Stimulated activated naive B cell treated with anti-CD40 and anti-IgM and Interleukin-4, amounts not matched to agents 10 μg/mL and 1 μg/mL and 100 μg/mL, for 72 hours (primary cell): ENCODE measurements at regions not wholly inside any gene's neighbourhood (a gene's known extent, or its start where the extent isn't known, plus 50 kb on each side); places are given as distances from the start of the nearest gene placed in this dataset.
A peak's percentile ranks its signal among the peaks of the same experiment; 100 is the strongest.
"Not testable (repeated sequence)": the region's sequence is repeated elsewhere in the genome, so short reads cannot be mapped to it uniquely, and the experiment has no call there.

Experiments used
- ATAC-seq, 2 donors: fragments of 150-1000 bp; cut with Tn5 transposase; replicated peaks; 2 replicates each; pipeline ENCODE4 v1.10.0; 2021; ENCODE audit warnings: moderate library complexity in 1 of 2
- DNase-seq: peaks from one replicate; pipeline ENCODE4 v3.0.0; 2021
- H3K27ac Mint-ChIP-seq: one replicate; pipeline ENCODE4 v1.8.0; 2022; ENCODE audit warnings: mild to moderate bottlenecking, mixed read lengths
- H3K27me3 Mint-ChIP-seq, 2 donors: one replicate each; pipeline ENCODE4 v1.8.0; 2022; ENCODE audit warnings: mixed read lengths in 2 of 2
- H3K36me3 Mint-ChIP-seq, 2 donors: one replicate each; pipeline ENCODE4 v1.8.0; 2022; ENCODE audit warnings: mixed read lengths in 2 of 2, mild to moderate bottlenecking in 1 of 2
- H3K4me1 Mint-ChIP-seq, 2 donors: one replicate each; pipeline ENCODE4 v1.8.0; 2022; ENCODE audit warnings: mixed read lengths in 2 of 2, mild to moderate bottlenecking in 1 of 2
- H3K4me3 Mint-ChIP-seq, 2 donors: one replicate each; pipeline ENCODE4 v1.8.0; 2022; ENCODE audit warnings: mild to moderate bottlenecking in 2 of 2, mixed read lengths in 2 of 2, moderate library complexity in 1 of 2
- H3K9me3 Mint-ChIP-seq, 2 donors: one replicate each; pipeline ENCODE4 v1.8.0; 2022; ENCODE audit warnings: mixed read lengths in 2 of 2, mild to moderate bottlenecking in 1 of 2

DNA sequence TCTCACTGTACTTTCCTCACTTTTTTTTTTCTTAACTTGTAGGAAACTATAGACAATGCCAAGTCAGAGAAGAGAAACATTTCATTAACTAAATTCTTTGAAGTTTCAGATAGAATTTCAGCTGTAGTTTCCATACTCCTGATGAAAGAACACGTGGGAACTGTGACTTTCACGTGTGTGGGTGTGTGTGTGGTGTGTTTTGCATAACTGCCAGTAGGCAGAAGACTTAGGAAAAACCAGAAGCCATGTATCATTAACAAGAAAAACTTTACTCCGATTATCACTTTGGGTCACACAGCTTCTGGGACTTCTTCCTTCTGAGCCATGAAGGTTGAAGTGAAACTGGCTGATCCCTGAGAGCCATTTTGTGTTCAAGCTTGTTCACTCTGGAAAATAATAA, 483.3 kb downstream of the TFAP2B start:
- no peaks in the 10 kb centered on the region for H3K4me1 Mint-ChIP-seq
- no peak for DNase-seq
- no peaks in the 10 kb centered on the region for H3K27me3 Mint-ChIP-seq
- H3K36me3 Mint-ChIP-seq: no peaks in the 10 kb centered on the region
- no peaks in the 10 kb centered on the region for H3K9me3 Mint-ChIP-seq
- H3K4me3 Mint-ChIP-seq: no peak overlapping the region
- no peak for ATAC-seq
- H3K27ac Mint-ChIP-seq: no peak overlapping the region

DNA sequence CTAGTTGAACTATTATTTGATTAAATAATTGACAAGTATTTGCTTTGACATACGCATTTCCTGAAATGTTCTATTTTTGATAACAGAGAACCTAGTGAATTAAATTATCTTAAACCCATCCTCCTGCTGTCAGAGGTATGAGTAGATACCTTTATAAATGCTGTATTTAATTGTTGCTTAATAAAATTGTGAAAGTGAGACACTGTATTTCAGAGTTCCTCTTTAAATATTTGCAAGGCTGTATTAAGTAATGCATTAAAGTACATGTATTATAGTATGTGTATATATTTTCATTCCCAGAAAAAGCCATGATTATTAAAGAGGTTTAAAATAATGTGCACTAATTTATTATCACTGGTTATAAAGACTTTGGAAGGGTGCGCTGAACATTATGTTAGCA, 483.8 kb downstream of the TFAP2B start:
- no peaks in the 10 kb centered on the region for H3K36me3 Mint-ChIP-seq
- DNase-seq: no peak
- no peaks in the 10 kb centered on the region for H3K27me3 Mint-ChIP-seq

DNA sequence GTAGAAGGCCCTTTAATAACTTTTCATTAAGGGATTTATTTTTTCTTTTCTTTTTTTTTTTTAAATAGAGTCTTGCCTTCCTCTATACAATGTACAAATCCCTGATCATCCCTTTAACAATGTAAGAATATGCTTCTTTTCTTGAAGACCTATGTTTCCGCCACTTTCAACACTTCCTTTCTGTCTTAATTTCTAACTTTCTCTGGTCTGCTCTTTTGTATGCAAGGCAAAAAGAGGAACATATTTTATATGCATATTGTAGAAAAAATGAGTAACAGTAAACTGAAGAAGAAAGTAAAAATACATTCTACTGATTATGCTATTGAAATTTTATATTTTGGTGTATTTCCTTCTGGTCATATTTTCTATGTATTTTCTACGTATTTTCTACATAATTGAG, 484.7 kb downstream of the TFAP2B start:
- ATAC-seq: no peak

More for the DNA sequence above, 483.8 kb downstream of the TFAP2B start:
- Mint-ChIP-seq H3K4me3 (no peak overlapping the region), H3K4me1 (no peaks in the 10 kb centered on the region), H3K27ac (no peak overlapping the region), H3K9me3 (no peaks in the 10 kb centered on the region)
- no peak for ATAC-seq

DNA sequence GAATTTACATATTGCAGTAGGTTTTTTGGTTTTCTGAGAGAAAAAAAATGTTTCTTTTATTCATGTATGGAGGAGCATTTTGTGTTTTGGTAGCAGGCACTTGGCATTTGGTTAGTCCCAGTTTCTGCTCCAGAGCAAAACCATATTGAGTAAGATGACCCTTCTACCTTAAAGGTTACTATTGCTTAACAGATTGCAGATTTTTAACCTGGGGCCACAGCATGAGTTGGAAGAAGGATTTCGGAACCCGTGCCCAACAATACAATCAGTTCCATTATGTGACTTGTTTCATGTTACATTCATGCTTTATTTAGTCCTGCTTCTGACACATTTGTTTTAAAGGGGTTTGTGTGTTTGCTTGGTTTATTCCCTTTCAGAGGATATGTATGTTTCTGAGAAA, 496.3 kb downstream of the TFAP2B start:
- Mint-ChIP-seq H3K4me3 (no peak overlapping the region), H3K27me3 (no peaks in the 10 kb centered on the region), H3K36me3 (no peaks in the 10 kb centered on the region), H3K27ac (no peak overlapping the region), H3K4me1 (no peaks in the 10 kb centered on the region), H3K9me3 (no peaks in the 10 kb centered on the region)
- ATAC-seq (no peak), DNase-seq (no peak)

More for the DNA sequence above, 484.7 kb downstream of the TFAP2B start:
- H3K9me3 Mint-ChIP-seq: no peaks in the 10 kb centered on the region
- H3K4me3 Mint-ChIP-seq: no peak overlapping the region
- no peaks in the 10 kb centered on the region for H3K27me3 Mint-ChIP-seq
- no peaks in the 10 kb centered on the region for H3K36me3 Mint-ChIP-seq
- DNase-seq: no peak
- H3K27ac Mint-ChIP-seq: no peak overlapping the region
- no peaks in the 10 kb centered on the region for H3K4me1 Mint-ChIP-seq

DNA sequence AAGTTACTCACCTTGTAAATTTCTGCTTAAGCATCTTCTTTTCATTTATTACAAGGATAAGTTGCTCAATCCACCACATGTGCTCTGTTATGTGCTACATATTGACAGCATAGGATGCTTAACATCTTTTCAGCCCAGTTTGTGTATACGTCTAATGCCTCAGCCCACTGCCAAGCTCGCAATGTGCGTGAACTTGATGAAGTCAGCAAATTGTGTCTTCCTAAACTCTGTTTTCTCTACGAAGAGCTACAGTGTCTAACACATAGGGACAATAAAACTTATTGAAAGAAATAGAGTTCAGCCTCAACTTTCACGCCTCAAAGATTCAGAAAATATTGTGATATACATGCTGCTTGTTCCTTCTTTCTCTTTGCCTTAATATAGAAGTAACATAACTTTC, 500.0 kb downstream of the TFAP2B start:
- ATAC-seq: no peak
- peaks cover 0 to 5% of the 10 kb centered on the region in 2 donors for H3K9me3 Mint-ChIP-seq

DNA sequence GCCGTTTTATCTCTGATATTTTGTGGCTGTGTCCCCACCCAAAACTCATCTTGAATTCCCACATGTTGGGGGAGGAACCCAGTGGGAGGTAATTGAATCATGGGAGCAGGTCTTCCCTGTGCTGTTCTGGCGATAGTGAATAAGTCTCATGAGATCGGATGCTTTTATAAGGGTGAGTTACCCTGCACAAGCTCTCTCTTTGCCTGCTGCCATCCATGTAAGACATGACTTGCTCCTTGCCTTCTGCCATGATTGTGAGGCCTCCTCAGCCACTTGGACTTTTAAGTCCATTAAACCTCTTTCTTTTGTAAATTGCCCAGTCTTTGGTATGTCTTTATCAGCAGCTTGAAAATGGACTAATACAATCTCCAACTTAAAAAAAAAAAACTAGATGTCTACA, 502.8 kb downstream of the TFAP2B start:
- not testable (repeated sequence) for H3K4me3 Mint-ChIP-seq, ATAC-seq, H3K27me3 Mint-ChIP-seq, H3K4me1 Mint-ChIP-seq, H3K9me3 Mint-ChIP-seq, H3K36me3 Mint-ChIP-seq, DNase-seq, H3K27ac Mint-ChIP-seq

More for the DNA sequence above, 500.0 kb downstream of the TFAP2B start:
- DNase-seq: no peak
- H3K4me1 Mint-ChIP-seq: no peaks in the 10 kb centered on the region
- no peaks in the 10 kb centered on the region for H3K36me3 Mint-ChIP-seq
- no peaks in the 10 kb centered on the region for H3K27me3 Mint-ChIP-seq
- H3K27ac Mint-ChIP-seq: no peak overlapping the region
- H3K4me3 Mint-ChIP-seq: no peak overlapping the region

DNA sequence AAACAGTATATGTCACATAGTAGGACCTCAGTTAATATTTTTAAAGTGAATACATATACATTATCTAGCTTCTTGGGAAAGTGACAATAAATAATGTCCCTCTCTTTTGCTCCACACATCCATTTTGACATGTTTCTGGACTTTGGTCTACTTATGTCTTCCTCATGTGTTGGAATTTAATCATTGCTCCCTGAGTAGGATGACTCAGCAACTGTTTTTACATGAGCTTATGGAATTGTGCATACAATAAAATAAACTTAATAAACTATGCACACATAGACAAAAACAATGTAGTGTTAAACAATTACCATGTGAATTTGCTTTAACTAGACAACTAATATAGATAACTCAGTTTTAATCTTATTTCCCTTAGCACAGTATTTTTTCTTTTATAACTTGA, 503.8 kb downstream of the TFAP2B start:
- Mint-ChIP-seq H3K36me3 (no peaks in the 10 kb centered on the region), H3K4me1 (no peaks in the 10 kb centered on the region), H3K9me3 (peaks cover 0 to 5% of the 10 kb centered on the region in 2 donors), H3K27me3 (no peaks in the 10 kb centered on the region), H3K27ac (no peak overlapping the region), H3K4me3 (no peak overlapping the region)
- DNase-seq: no peak
- no peak for ATAC-seq

DNA sequence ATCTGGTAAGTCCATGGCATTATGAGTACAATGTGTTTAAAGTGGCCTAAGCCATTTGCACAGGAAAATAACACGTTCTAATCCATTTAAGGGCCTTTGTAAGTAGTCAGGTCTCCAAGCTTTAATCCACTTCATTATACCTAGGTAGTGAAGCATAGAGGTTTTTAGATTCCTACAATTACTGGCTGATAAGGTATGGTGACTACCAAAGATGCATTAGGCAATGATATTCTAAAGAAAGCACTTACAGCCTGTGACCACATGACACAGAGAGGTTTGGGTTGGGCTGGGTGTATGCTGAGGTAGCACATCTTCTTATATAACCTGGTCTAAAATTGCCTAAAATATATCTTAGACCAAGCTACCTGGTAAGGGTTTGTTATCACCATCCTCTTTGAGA, 504.4 kb downstream of the TFAP2B start:
- ATAC-seq: no peak
- DNase-seq: no peak
- Mint-ChIP-seq H3K27ac (no peak overlapping the region), H3K9me3 (peaks cover 0 to 5% of the 10 kb centered on the region in 2 donors), H3K4me3 (no peak overlapping the region), H3K4me1 (no peaks in the 10 kb centered on the region), H3K36me3 (no peaks in the 10 kb centered on the region), H3K27me3 (no peaks in the 10 kb centered on the region)

DNA sequence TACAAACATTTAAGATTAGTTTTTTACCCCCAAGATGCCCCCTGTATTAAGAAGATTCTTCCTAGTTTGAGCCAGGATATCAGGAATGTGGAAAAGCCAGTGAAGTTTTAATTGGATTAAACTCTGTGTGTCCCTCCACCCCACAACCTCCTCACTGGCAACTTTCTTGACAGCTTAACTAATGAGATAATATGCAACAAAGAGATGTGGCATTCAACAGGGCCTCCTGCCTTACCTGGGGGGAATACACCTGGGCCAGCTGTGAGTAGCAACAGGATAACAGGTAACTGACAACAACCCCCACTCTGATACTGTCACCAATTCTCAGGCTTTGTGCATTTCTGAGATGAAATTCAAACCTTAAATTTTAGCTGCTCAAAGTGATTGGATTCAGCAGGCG, 512.3 kb downstream of the TFAP2B start:
- Mint-ChIP-seq H3K36me3 (no peaks in the 10 kb centered on the region), H3K9me3 (peaks cover 0 to 1% of the 10 kb centered on the region in 2 donors), H3K27ac (no peak overlapping the region), H3K4me1 (no peaks in the 10 kb centered on the region), H3K4me3 (no peak overlapping the region), H3K27me3 (no peaks in the 10 kb centered on the region)
- DNase-seq: no peak
- no peak for ATAC-seq

DNA sequence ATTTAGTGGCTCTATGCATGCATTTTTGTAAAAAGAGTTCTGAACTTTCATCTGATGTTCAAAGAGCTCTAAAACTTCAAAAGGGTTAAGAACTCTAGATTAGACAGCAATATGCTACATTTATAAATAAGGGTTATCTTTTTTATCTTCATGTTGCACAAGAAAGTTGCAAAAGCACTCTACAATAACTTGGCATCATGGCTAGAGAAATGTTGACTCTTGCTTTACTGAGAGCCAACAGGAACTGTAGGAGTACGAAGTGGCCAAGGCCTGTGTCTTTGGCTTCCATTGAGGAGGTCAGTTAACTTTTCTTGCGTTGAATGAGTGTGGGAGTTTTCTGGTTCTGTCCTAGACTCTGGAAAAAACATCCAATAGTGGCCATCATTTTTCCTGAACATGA, 516.9 kb downstream of the TFAP2B start:
- no peaks in the 10 kb centered on the region for H3K9me3 Mint-ChIP-seq
- no peaks in the 10 kb centered on the region for H3K4me1 Mint-ChIP-seq
- ATAC-seq: no peak
- no peak for DNase-seq
- no peaks in the 10 kb centered on the region for H3K27me3 Mint-ChIP-seq
- H3K27ac Mint-ChIP-seq: no peak overlapping the region
- H3K36me3 Mint-ChIP-seq: no peaks in the 10 kb centered on the region
- H3K4me3 Mint-ChIP-seq: no peak overlapping the region

DNA sequence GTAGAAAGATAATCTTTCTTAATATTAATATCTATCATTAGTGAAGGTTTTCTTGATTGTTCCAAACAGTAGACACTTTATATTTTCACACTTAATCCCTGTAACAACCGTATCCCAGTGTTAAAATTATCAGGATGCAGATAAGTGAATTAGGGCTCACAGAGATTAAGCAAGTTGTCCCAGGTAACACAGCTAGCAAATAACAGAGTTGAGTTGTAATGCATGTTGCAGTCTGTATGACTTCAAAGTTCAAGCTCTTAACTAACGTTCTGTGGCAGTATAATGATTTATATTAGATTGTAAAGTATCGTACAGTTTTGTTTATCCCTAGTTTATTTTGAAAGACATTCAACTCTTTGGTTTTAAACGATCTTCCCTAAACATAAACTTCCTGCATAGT, 517.5 kb downstream of the TFAP2B start:
- Mint-ChIP-seq H3K27ac (no peak overlapping the region), H3K4me3 (no peak overlapping the region), H3K27me3 (no peaks in the 10 kb centered on the region), H3K36me3 (no peaks in the 10 kb centered on the region), H3K4me1 (no peaks in the 10 kb centered on the region), H3K9me3 (no peaks in the 10 kb centered on the region)
- ATAC-seq (no peak), DNase-seq (no peak)

DNA sequence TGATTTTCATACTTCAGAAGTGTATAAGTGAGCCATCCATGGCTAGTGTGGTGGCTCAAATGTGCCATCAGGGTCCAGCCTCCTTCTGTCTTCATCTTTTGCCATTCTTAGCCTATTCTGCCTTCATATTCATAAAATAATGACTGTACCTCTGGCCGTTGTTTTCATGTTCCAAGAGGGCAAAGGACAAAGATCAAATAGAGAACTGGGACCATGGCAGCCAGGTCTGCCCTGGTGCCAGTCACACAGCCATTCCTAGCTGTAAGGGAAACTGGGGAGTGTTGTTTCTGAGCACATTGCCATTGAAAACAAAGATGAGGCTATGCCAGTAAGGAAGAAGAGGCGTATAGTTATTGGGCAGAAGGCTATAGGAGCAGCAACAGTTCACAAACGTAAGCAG, 518.6 kb downstream of the TFAP2B start:
- Mint-ChIP-seq H3K4me3 (no peak overlapping the region), H3K27ac (no peak overlapping the region), H3K9me3 (no peaks in the 10 kb centered on the region), H3K36me3 (no peaks in the 10 kb centered on the region), H3K4me1 (no peaks in the 10 kb centered on the region), H3K27me3 (no peaks in the 10 kb centered on the region)
- no peak for DNase-seq
- ATAC-seq: no peak

DNA sequence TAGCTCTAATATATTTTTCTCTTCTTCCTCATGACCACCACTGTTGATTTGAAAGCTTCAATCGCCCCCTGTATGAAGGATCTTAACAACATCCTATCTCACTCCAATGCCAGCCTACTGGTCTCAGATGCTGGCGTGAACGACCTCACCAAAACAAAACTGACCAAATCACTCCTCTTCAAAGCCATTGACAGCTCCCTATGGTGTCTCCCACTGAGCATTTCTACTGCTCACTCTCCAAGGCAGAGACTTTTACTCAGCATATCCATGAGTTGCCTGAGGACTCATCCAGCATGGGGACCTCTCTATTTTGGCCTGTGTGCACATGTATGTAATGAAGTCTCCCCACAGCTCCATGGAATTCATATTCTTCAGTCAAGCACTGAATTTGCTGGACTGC, 520.4 kb downstream of the TFAP2B start:
- ATAC-seq (peak in 1 of 2 donors; percentile 14), DNase-seq (no peak)
- H3K27ac Mint-ChIP-seq: no peak overlapping the region
- no peaks in the 10 kb centered on the region for H3K4me1 Mint-ChIP-seq
- H3K27me3 Mint-ChIP-seq: no peaks in the 10 kb centered on the region
- H3K4me3 Mint-ChIP-seq: no peak overlapping the region
- no peaks in the 10 kb centered on the region for H3K36me3 Mint-ChIP-seq
- no peaks in the 10 kb centered on the region for H3K9me3 Mint-ChIP-seq

DNA sequence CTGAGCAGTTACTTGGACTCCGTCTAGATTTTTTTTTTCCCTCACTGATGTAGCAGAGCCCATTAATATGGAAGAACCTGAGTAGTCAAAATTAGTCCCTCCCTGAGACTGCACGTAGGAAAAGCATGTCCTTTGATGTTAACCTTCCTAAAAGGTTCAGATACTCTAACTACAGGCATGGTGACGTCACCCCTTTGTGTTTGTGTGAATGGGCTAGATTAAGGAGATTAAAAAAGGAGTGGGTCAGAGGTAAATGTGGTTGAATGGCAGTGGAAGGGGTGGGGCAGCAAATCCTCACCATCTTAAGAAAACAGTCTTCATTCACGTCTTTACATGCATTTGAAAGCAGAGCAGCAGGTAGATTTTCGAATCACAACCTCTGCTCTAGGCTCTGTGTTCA, 521.1 kb downstream of the TFAP2B start:
- Mint-ChIP-seq H3K27me3 (no peaks in the 10 kb centered on the region), H3K4me3 (no peak overlapping the region), H3K27ac (no peak overlapping the region), H3K9me3 (no peaks in the 10 kb centered on the region), H3K4me1 (no peaks in the 10 kb centered on the region), H3K36me3 (no peaks in the 10 kb centered on the region)
- ATAC-seq (no peak), DNase-seq (no peak)

DNA sequence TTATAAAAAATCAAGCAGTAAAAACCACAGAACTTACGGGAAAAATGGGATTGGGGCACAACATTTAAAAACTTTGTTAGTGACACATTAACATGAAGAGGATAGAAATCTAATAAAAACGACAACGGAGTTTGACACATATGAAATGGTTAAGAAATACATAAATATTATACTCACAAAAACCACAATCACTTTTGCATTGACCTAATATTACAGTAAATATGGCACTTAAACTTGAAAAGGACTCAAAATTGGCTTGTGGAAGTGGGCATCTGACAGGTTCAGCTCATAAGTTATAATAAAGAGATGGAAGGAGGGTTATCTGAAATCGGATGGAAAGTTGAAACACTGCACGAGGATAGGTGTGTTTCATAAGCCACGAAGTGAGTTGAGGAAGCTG, 523.7 kb downstream of the TFAP2B start:
- no peak for ATAC-seq

DNA sequence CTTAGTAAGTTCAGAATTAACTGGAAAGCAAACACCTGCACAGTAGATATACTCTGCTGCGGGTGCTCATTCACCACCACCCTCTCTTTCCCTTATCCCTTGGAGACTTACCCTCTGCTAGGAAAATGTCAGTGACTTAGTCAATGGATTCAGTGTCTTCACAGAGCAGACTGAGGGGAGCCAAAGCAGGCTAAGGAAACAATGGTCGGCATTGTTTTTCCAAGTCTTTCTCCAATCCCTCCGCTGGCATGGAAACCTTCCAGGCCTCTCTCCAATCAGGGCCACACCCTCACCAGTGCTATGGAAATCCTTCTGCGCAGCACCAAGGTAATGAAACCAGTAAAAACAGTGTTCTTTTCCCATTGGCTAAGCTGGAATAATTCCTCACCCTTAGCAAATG, 531.2 kb downstream of the TFAP2B start:
- peaks cover 5 to 9% of the 10 kb centered on the region in 2 donors for H3K9me3 Mint-ChIP-seq
- ATAC-seq: no peak

More for the DNA sequence above, 523.7 kb downstream of the TFAP2B start:
- Mint-ChIP-seq H3K4me1 (no peaks in the 10 kb centered on the region), H3K4me3 (no peak overlapping the region), H3K27me3 (no peaks in the 10 kb centered on the region), H3K27ac (no peak overlapping the region), H3K9me3 (peaks cover 0 to 8% of the 10 kb centered on the region in 2 donors), H3K36me3 (no peaks in the 10 kb centered on the region)
- no peak for DNase-seq

More for the DNA sequence above, 531.2 kb downstream of the TFAP2B start:
- H3K4me1 Mint-ChIP-seq: no peaks in the 10 kb centered on the region
- H3K27ac Mint-ChIP-seq: no peak overlapping the region
- DNase-seq: no peak
- no peaks in the 10 kb centered on the region for H3K27me3 Mint-ChIP-seq
- H3K4me3 Mint-ChIP-seq: no peak overlapping the region
- H3K36me3 Mint-ChIP-seq: no peaks in the 10 kb centered on the region
